IMR-90 (cell line): ENCODE measurements at regions not wholly inside any gene's neighbourhood (a gene's known extent, or its start where the extent isn't known, plus 50 kb on each side); places are given as distances from the start of the nearest gene placed in this dataset.
A peak's percentile ranks its signal among the peaks of the same experiment; 100 is the strongest.

Experiments
- ATAC-seq: fragments of 200-7000 bp; cut with Tn5 transposase; 2 replicates; pipeline ENCODE4 v1.9.1; 2020; ENCODE audit warnings: low read depth, mild to moderate bottlenecking, moderate library complexity
- BruUV-seq: library from RNA; stranded (reverse); fragments of 400-500 nt; replicated peaks from 2 replicates; lab custom pipeline; 2021; lab: Mats Ljungman, UMichigan
- CTCF ChIA-PET: fragments of 300-600 bp; formaldehyde crosslinking; extraction: SDS; loops from one replicate; lab custom pipeline; 2021; ENCODE audit warnings: antibody characterized with exemption; lab: Yijun Ruan, JAX
- POLR2A ChIA-PET: fragments of 300-600 bp; sonication (Branson Sonifier 250); formaldehyde crosslinking; loops from one replicate; lab custom pipeline; 2022; ENCODE audit warnings: antibody characterized with exemption; ENCODE audit not compliant: unreplicated experiment; lab: Charles Lee
- DNase-seq: peaks from one replicate; pipeline ENCODE4 v3.0.0; 2013
- H2AFZ ChIP-seq: replicated peaks from 2 replicates; pipeline ENCODE3; 2013; ENCODE audit warnings: low read length, mild to moderate bottlenecking; ENCODE audit not compliant: poor library complexity
- H2AK5ac ChIP-seq: 2 replicates; pipeline ENCODE4 v1.6.1; 2013; ENCODE audit warnings: low read depth, low read length, inconsistent platforms
- H2AK9ac ChIP-seq: replicated peaks from 2 replicates; pipeline ENCODE3; 2013; ENCODE audit warnings: mild to moderate bottlenecking, low read depth, low read length, moderate library complexity; ENCODE audit not compliant: poor library complexity
- H2BK120ac ChIP-seq: 2 replicates; pipeline ENCODE4 v1.6.1; 2013; ENCODE audit warnings: low read depth, low read length, inconsistent platforms
- H2BK15ac ChIP-seq: 3 replicates; pipeline ENCODE4 v1.6.1; 2013; ENCODE audit warnings: low read depth, low read length, inconsistent platforms
- H2BK20ac ChIP-seq: 2 replicates; pipeline ENCODE4 v1.6.1; 2013; ENCODE audit warnings: low read depth, mild to moderate bottlenecking, inconsistent platforms, low read length, moderate library complexity
- H2BK5ac ChIP-seq: 2 replicates; pipeline ENCODE4 v1.6.1; 2013; ENCODE audit warnings: mild to moderate bottlenecking, low read depth, low read length, inconsistent platforms; ENCODE audit not compliant: poor library complexity, severe bottlenecking
- H3K14ac ChIP-seq: replicated peaks from 2 replicates; pipeline ENCODE4 v1.6.1; 2013; ENCODE audit warnings: low read depth, low read length, inconsistent platforms
- H3K18ac ChIP-seq: 2 replicates; pipeline ENCODE4 v1.6.1; 2013; ENCODE audit warnings: low read depth, low read length, control low read depth
- H3K23ac ChIP-seq: 2 replicates; pipeline ENCODE4 v1.6.1; 2013; ENCODE audit warnings: low read depth, low read length, inconsistent platforms
- H3K27ac ChIP-seq: 2 replicates; pipeline ENCODE4 v1.5.1; 2013; ENCODE audit warnings: mild to moderate bottlenecking, control low read depth, low read length; ENCODE audit not compliant: insufficient read depth
- H3K27me3 ChIP-seq: 2 replicates; pipeline ENCODE4 v1.6.1; 2013; ENCODE audit warnings: low read length; ENCODE audit not compliant: control insufficient read depth, insufficient read depth
- H3K36me3 ChIP-seq: 2 replicates; pipeline ENCODE4 v1.6.1; 2013; ENCODE audit warnings: low read length, mixed read lengths; ENCODE audit not compliant: control insufficient read depth, insufficient read depth
- H3K4ac ChIP-seq: 2 replicates; pipeline ENCODE4 v1.6.1; 2013; ENCODE audit warnings: low read depth, low read length, inconsistent platforms
- H3K4me1 ChIP-seq: 2 replicates; pipeline ENCODE4 v1.6.1; 2013; ENCODE audit warnings: low read length, mixed read lengths; ENCODE audit not compliant: control insufficient read depth, insufficient read depth
- H3K4me2 ChIP-seq: 2 replicates; pipeline ENCODE4 v1.6.1; 2013; ENCODE audit warnings: low read depth, mild to moderate bottlenecking, control low read depth, low read length, moderate library complexity
- H3K4me3 ChIP-seq: 2 replicates; pipeline ENCODE4 v1.5.1; 2013; ENCODE audit warnings: low read depth, mild to moderate bottlenecking, control low read depth, low read length, moderate library complexity; ENCODE audit not compliant: insufficient read depth
- H3K56ac ChIP-seq: 2 replicates; pipeline ENCODE4 v1.6.1; 2013; ENCODE audit warnings: low read length, inconsistent platforms; ENCODE audit not compliant: insufficient read depth; ENCODE audit errors: extremely low read depth
- H3K79me1 ChIP-seq, 2 experiments: 2 replicates each; pipeline ENCODE4 v1.6.1; 2013; ENCODE audit warnings: low read length in 2 of 2, inconsistent platforms in 1 of 2, low read depth in 1 of 2
- H3K9ac ChIP-seq: 2 replicates; pipeline ENCODE4 v1.6.1; 2013; ENCODE audit warnings: low read depth, low read length, control low read depth
- H3K9me1 ChIP-seq: 2 replicates; pipeline ENCODE4 v1.6.1; 2013; ENCODE audit warnings: low read length, inconsistent platforms; ENCODE audit not compliant: insufficient read depth
- H3K9me3 ChIP-seq: 2 replicates; pipeline ENCODE4 v1.6.1; 2013; ENCODE audit warnings: low read length; ENCODE audit not compliant: control insufficient read depth, insufficient read depth
- H4K20me1 ChIP-seq: 2 replicates; pipeline ENCODE4 v1.6.1; 2013; ENCODE audit warnings: low read length, inconsistent platforms; ENCODE audit not compliant: insufficient read depth
- H4K5ac ChIP-seq: 2 replicates; pipeline ENCODE4 v1.6.1; 2013; ENCODE audit warnings: mild to moderate bottlenecking, low read depth, low read length, control low read depth
- H4K8ac ChIP-seq, 2 experiments: 2 replicates each; pipeline ENCODE4 v1.6.1; 2013; ENCODE audit warnings: low read depth in 2 of 2, low read length in 2 of 2, control low read depth in 1 of 2, inconsistent platforms in 1 of 2
- H4K91ac ChIP-seq: 2 replicates; pipeline ENCODE4 v1.6.1; 2013; ENCODE audit warnings: low read depth, low read length, inconsistent platforms; ENCODE audit not compliant: insufficient read depth
- FOS ChIP-seq: fragments of 150-350 bp; IDR thresholded peaks from 2 replicates; pipeline ENCODE4 v1.6.1; 2016; ENCODE audit warnings: low read depth, low read length
- MAFK ChIP-seq: IDR thresholded peaks from 2 replicates; pipeline ENCODE4 v1.6.1; 2012; ENCODE audit warnings: low read depth, low read length, improper control_type of control experiment
- MXI1 ChIP-seq: IDR thresholded peaks from 2 replicates; pipeline ENCODE4 v1.6.1; 2012; ENCODE audit warnings: low read depth, mild to moderate bottlenecking, low read length, moderate library complexity, borderline replicate concordance
- POLR2A ChIP-seq: IDR thresholded peaks from 2 replicates; pipeline ENCODE4 v1.6.1; 2012; ENCODE audit warnings: mild to moderate bottlenecking, low read depth, low read length
- RAD21 ChIP-seq: IDR thresholded peaks from 2 replicates; pipeline ENCODE4 v1.6.1; 2012; ENCODE audit warnings: low read length, improper control_type of control experiment
- RCOR1 ChIP-seq: IDR thresholded peaks from 2 replicates; pipeline ENCODE4 v1.6.1; 2012; ENCODE audit warnings: mild to moderate bottlenecking, low read length, improper control_type of control experiment; ENCODE audit not compliant: insufficient replicate concordance
- USF2 ChIP-seq: fragments of 150-350 bp; IDR thresholded peaks from 2 replicates; pipeline ENCODE4 v1.6.1; 2017; ENCODE audit warnings: mild to moderate bottlenecking, antibody characterized with exemption, low read length, low read depth
- dilution Hi-C: fragments of 300-500 bp; cut with HindIII; formaldehyde crosslinking; loops from one replicate; pipeline ENCODE4 v1.14.3; 2018; ENCODE audit warnings: low sequenced_read_pairs; ENCODE audit not compliant: unreplicated experiment
- in situ Hi-C: fragments of 300-500 bp; cut with MboI; formaldehyde crosslinking; loops from 3 replicates; pipeline ENCODE4 v1.14.3; 2019; ENCODE audit warnings: low sequenced_read_pairs, inconsistent platforms, mixed read lengths
- intact Hi-C: fragments of 100-400 bp; cut with micrococcal nuclease; formaldehyde crosslinking; loops from 2 replicates; pipeline ENCODE4 v1.10.0; 2022

GRCh38 chr2:12813166-12813565 is 96.4 kb downstream of the TRIB2 start:
- intact Hi-C loops = no loop called here
- ChIA-PET POLR2A (no interaction called here), CTCF (no interaction called here)
- no peak overlapping the region; the same call in 1 of the 2 replicates for H3K18ac ChIP-seq
- in situ Hi-C loops = no loop called here
- no peak overlapping the region for H4K91ac ChIP-seq
- no peak overlapping the region for H3K4me3 ChIP-seq
- H2BK120ac ChIP-seq = no peak overlapping the region
- H3K9ac ChIP-seq = no peak overlapping the region
- dilution Hi-C loops = no loop called here
- no peak overlapping the region for H4K5ac ChIP-seq
- H2BK15ac ChIP-seq = no peak overlapping the region
- no peaks in the 10 kb centered on the region for H3K27me3 ChIP-seq
- H3K36me3 ChIP-seq = no peaks in the 10 kb centered on the region
- no peak overlapping the region for H2AFZ ChIP-seq
- no peak overlapping the region for H3K4me2 ChIP-seq
- ATAC-seq (no peak), DNase-seq (no peak)
- H3K79me1 ChIP-seq = no peaks in the 10 kb centered on the region
- H3K4ac ChIP-seq = no peak overlapping the region
- peaks cover 5% of the 10 kb centered on the region for H3K9me1 ChIP-seq
- no TSS peak for BruUV-seq
- H2AK5ac ChIP-seq = peak overlapping the region; percentile 37; the same call in 1 of the 2 replicates
- no peak overlapping the region for H2AK9ac ChIP-seq
- H2BK20ac ChIP-seq = no peak overlapping the region
- no peak for TF ChIP-seq USF2
- TF ChIP-seq POLR2A = no peak
- no peak for TF ChIP-seq RCOR1
- no peak for TF ChIP-seq FOS
- TF ChIP-seq RAD21 = no peak
- no peak for TF ChIP-seq MAFK
- TF ChIP-seq MXI1 = no peak
- H3K27ac ChIP-seq = no peak overlapping the region
- 0 out of 4 replicates have a peak overlapping the region, but pooled peaks of 1 of the 2 experiments have one; percentile 15 for H4K8ac ChIP-seq
- no peak overlapping the region for H3K23ac ChIP-seq
- no peak overlapping the region for H2BK5ac ChIP-seq
- H3K9me3 ChIP-seq = no peaks in the 10 kb centered on the region
- H3K4me1 ChIP-seq = peaks cover 7% of the 10 kb centered on the region
- no peaks in the 10 kb centered on the region for H4K20me1 ChIP-seq
- H3K14ac ChIP-seq = no peak overlapping the region
- no peak overlapping the region for H3K56ac ChIP-seq
